HG03108 (cell line): ENCODE measurements at regions not wholly inside any gene's neighbourhood (a gene's known extent, or its start where the extent isn't known, plus 50 kb on each side); places are given as distances from the start of the nearest gene placed in this dataset.
"Not testable (repeated sequence)": the region's sequence is repeated elsewhere in the genome, so short reads cannot be mapped to it uniquely, and the experiment has no call there.

Experiments used
- ATAC-seq: cut with Tn5 transposase; IDR thresholded peaks from one replicate; pipeline ENCODE4 v1.9.1; 2021; ENCODE audit warnings: moderate library complexity; ENCODE audit not compliant: unreplicated experiment

DNA sequence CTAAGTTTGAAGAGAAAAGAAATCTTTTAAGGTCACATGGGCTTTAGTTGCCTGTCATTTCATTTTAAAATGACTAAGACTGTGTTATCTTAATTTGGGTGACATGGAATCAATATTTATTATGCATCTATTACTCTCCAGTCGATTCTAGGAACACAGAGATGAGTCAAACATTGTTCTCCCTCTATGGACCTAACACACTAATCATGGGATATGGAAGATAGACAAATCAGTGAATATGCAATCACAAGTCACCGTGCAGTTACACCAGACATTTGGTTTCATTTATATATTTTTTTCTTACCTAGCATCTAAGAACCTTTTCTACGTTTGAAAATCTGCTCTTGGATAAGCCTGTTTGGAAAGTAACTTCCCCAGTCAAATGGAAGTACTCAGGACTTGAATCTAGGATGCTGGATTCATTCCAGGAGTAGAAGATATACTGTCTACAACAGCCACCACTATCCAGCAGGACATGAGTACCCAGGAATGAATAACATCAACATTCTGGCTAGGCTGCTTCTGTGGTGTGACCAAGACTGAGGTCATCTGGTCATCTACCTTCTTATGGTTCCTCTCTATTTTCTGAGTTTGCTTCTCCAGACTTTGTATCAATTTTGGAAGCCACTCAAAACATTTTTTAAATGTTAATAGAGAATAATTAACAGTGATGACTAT lies 902.9 kb upstream of the LRRN3 start:
- no peak for ATAC-seq

DNA sequence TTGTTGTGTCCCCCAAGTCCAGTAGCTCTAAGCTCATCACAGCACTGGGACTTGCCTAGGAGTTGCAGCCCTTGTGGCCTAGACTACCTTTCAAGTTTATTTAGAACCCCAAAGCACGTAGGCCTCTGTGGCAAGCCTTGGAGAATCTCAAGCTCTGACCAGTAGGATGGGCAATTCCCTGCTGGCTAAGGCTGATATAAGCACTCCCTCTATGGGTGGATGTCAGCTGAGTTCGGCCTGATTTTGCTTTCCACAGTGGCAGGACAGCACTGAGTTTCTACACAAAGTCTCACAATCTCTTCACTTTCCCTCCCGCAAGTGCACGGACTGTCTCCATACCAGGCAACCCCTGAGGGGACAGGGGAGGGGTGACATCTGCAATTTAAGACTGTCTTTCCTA lies 886.4 kb upstream of the LRRN3 start:
- ATAC-seq = no peak

DNA sequence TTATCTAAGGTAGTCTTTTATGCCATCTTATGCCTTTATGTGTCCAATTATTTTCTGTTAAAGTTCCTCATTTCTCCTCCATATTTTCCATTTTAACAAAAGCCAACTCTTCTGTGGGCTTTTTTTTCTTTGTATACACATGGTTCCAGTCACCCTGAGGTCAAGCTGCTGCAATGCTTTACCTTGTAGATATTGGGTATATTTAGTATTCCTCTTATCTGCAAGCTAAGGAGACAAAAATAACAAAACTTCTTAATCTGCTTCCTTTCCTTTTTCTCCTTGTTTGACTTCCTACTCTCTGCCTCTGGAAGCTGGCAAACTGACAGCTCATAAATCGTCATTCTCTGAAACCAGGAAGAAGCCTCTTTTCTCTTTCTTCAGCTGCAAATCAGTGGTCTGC lies 885.0 kb upstream of the LRRN3 start:
- ATAC-seq = no peak

DNA sequence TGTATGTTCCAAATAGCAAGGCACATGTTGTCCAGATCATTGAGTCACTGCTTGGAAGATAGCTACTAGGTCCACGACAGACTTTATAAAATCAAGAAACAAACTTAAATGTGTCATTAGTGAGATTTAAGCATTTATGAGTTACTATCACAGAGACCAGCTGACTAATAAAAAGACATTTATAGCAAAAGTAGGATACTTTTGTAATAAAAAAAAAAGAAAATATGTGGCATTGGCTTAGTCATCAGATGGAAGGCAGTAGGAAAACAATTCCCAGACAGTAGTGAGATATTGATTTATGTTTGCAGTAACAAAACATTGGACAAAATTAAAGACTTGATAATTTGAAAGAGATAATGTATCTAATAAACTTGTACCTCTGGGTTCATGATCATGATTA lies 881.0 kb upstream of the LRRN3 start:
- no peak for ATAC-seq

DNA sequence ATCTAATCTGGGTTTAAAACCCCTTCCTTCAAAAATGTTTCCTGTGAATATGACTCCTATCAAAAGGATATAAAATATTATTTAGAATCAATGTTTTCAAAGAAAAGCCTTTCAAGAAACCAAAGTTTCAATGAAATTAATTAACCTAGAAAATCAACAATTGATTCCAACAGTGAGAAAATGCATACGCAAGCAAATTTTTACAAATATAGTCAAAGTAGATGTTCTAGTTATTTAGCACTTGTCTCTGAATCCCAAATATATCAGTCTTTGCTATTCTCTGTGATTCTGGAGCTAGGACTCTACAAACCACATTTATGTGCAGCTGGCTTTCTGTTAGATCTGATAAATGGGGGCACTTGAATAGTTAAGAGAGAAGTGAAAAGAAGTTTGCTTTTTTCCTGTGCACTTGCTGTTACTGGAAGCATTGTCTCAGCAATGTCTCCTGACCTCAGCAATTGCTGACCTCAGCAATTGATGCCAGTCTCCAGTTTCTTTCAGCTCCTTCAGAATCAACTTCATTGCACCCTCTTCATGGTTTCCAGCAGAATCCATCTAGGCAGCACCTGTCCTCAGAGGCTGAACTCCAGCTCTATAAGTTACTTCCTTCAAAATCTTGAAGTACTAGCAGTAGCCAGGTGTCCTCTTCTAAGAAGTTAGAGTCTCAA lies 879.9 kb upstream of the LRRN3 start:
- ATAC-seq = no peak

GRCh38 chr7:110224643-110225042 lies 866.3 kb upstream of the LRRN3 start:
- no peak for ATAC-seq

- no peak for ATAC-seq
These were observed 844.8 kb upstream of the LRRN3 start for GRCh38 chr7:110246118-110246517.

- no peak for ATAC-seq
These were observed 837.8 kb upstream of the LRRN3 start for GRCh38 chr7:110253093-110253492.

DNA sequence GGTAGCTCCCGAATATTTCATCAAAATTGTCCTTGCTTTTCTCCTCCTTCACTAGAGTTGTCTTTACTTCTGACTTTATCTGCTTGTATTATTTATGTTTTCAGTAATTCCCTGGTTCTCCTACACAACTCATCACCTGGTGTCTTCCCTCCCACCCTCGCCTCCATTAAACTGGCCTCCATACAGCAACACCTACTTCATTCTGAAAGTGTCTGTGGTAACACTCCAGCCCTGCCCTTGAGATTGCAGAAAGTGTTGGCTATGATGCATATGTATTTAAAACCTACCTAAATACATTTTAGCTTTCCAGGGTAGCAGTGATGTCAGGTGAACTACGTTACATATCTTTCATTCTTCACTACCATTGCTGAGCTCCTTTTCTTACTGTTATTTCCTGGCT lies 833.3 kb upstream of the LRRN3 start:
- no peak for ATAC-seq

- ATAC-seq = no peak
These were observed 828.7 kb upstream of the LRRN3 start for GRCh38 chr7:110262251-110262650.

DNA sequence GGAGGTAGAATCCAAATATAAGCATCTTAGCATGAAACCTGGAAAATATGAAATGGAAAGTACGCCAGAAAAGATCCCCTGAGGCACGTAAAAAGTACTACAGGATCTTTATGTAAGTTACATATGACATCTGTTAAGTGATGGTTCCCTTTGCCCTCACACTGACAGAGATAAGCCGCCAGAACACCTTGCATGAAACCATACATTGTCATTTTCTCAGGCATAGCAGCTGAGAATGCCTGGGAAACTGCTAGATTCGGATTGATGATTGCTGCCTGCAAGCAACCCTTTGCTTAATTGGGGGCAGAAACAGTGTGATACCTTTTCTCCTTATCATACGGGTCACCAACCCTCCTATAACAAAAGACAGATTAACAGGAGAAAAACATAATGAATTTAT lies 826.6 kb upstream of the LRRN3 start:
- ATAC-seq = no peak

- no peak for ATAC-seq
These were observed 809.6 kb upstream of the LRRN3 start for GRCh38 chr7:110281362-110281761.

DNA sequence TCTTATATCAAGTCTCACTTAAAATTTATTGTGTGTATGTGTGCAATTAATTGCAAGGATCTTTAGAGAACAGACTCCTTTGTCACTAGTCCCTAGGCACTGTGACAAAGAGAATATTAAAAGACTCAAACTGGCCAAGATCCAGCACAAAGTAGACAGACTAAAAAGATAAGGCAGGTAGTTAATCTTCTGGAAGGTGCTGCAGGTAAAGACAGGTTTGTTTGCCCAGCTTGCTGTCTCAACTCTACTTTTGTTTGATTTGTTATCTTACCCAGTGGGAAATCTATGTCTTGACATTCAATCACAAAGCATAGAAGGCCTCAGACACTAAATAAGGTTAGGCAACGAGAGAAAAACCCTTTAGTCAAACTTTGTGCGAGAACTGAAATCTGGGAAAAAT lies 807.9 kb upstream of the LRRN3 start:
- ATAC-seq = no peak

GRCh38 chr7:110291430-110291829 lies 799.5 kb upstream of the LRRN3 start:
- no peak for ATAC-seq

DNA sequence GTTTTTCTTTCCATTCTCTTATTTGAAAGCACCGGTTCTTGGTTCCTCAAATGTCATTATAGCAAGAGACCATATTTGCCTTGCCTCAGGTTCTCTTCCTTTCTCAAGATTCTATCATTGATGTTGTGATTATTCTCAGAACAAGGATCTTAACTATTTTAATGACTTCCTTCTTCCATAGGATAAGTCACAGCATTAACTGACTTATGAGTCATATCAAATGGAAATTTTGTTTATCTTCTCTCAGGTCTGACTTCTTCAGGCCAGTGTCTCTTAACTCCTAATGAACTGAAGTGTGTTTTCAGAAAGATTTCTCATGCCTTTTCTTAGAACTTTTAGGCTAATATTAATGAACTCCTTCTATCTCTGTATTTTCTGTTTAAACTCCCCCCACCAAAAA lies 794.6 kb upstream of the LRRN3 start:
- no peak for ATAC-seq

DNA sequence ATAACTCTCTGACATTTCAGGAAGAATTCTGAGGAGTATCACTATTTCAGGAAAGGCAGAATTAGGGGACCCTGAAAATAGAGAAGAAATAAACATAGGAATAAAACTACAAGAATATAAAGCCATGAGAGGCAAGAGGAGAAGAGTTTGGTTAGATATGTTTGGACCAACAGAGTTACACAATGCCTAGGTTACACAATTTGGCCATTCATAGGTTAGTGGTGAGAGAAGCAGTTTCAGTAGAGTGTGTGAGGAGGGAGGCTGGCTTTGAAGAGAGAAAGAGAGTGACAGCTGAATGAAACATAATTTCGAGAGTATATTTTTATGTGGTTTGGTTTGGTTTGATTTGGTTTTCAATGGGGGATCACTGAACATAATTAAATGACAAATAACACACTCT lies 783.2 kb upstream of the LRRN3 start:
- ATAC-seq = no peak

DNA sequence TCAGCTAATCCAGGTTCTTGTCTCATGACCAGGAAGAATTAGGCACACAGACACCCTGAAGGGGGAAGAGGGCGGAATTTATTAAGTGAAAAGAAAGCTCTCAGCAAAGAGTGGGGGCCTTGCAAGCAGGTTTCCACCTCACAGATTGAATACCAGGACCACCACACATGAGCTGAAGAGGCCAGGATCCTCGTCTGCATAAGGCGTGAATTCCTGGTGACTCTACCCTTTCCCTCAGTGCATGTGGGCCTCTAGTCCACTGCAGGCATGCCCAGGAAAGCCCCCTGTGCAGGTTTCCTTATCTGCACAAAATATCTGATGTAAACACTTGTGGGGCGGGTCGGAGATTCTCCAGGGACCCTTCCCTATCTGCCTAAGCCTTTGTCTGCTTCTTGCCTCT lies 782.1 kb upstream of the LRRN3 start:
- no peak for ATAC-seq

DNA sequence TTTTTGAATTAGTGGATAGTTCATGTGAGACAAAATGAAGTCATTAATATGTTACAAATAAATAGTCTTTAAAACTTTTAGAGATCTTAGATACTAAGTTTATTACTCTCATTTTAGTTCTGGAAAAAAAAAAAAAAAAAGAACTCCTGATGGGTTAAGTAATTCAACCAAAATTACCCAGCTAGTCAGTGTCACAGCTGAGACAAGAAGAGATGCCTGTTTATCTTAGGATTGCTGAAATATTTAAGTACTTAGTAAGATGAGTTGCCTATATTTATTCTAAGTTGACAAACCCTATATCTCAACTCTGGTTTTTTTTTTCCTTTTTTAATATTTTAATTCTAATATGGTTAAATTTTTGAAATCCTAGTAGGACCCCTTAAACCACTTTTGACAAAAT lies 781.0 kb upstream of the LRRN3 start:
- ATAC-seq = no peak

GRCh38 chr7:110311556-110311955 lies 779.4 kb upstream of the LRRN3 start:
- ATAC-seq = no peak

DNA sequence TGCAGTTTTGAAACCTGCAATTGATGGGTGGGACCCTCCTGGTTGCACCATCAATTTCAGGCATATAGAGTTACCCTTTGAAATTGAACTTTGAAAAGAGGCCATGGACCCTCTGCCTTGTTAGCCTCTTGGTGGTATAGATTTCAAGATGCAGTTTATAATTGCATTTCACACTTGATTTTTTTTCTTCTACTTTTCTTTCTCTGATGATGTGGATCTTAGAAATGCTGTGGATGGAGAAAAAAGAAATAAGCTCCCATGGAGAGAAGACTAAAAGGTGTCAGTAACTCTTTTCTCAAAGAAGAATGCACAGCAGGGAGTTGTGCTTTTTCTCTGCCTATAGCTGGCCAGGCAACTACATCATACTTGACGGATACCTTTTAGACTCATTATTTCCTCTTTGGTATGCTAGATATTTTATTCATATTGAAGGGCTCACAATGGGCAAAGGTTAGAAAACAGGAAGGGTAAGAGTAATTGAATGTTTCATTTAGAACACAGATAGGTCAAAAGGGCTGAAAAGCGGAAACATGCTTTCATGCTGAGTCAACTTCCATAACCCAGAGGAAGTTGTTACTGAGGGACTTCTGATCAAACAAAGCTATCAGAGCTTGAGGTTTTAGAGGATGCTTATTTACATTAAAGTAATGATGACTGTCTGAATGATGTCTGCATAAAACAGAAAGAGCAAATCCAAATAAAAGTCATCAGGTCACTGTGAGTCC lies 773.2 kb upstream of the LRRN3 start:
- no peak for ATAC-seq

DNA sequence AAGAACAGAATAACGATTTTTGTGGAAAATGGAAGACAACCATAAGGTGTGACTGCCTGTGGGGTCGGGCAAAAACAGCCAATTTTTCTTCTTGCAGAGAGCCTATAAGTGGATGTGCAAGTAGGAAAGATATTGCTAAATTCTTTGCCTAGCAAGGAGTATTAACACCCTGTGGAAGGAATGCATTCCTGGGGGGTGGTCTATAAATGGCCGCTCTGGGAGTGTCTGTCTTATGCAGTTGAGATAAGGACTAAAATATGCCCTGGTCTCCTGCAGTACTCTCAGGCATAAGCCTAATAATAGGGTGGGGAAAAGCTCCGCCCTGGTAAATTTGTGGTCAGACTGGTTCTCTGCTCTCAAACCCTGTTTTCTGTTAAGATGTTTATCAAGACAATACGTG lies 770.6 kb upstream of the LRRN3 start:
- ATAC-seq = not testable (repeated sequence)

GRCh38 chr7:110322796-110323195 lies 768.1 kb upstream of the LRRN3 start:
- ATAC-seq = no peak
